Left kidney (tissue), 1 donor: ENCODE measurements at regions not wholly inside any gene's neighbourhood (a gene's known extent, or its start where the extent isn't known, plus 50 kb on each side); places are given as distances from the start of the nearest gene placed in this dataset.

ENCODE experiments used
- DNase-seq: peaks from one replicate; pipeline ENCODE4 v3.0.0-alpha.2; 2013

DNA sequence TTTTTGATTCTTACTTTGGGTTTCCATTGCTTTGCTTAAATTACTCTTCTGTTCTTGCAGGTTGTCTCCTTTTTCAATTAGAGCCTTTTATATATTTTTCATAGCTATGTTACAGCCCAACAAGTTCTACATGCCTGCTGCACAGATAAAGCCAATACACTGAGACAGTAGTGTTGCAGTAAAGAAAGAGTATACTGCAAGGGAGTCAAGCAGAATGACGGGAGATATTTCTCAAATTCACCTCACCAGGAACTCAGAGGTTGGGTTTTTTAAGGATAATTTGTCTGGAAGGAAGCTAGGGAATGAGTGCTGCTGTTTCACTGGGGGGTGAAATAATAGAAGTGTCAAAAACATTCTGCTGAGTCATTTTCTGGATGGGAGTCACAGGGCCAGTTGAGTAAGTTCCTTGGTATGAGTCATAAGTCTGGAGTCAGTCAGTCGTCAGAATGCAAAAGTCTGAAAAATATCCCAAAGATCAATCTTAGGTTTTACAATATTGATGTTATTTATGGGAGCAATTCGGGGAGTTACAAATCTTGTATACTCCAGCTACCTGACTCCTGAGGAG, 193.0 kb upstream of the RGPD4 start:
- DNase-seq = no peak

DNA sequence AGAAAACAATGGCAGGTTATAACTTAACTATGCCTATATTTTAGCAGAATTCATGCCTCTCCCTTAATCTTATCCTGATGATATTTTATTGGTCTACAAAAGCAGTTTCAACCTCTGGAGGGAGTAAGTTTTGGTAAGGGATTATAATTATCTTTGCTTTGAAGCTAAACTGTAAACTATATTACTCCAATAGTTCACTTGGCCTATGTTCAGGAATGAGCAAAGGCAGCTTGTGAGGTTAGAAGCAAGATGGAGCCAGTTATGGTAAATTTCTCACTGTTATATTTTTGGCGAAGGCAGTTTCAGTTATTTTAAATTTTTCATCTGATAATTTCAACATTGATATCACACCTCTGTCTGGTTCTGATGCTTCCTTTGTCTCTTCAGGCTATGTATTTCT, 192.5 kb upstream of the RGPD4 start:
- no peak for DNase-seq

DNA sequence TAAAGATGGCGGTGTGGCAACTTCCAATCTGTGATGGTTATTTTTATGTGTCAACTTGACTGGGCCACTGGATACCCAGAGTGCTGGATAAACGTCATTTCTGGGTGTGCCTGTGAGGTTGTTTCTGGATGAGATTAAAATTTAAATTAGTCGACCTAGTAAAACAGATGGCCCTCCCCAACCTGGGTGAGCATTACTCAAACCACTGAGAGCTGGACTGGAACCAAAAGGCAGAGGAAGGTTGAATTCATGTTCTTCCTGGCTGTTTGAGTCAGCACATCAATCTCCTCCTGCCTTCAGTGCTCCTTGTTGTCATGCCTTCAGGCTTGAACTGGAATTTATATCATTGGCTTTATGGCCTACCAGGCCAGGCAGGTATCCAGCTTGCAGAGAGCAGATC, 190.8 kb upstream of the RGPD4 start:
- DNase-seq = no peak

DNA sequence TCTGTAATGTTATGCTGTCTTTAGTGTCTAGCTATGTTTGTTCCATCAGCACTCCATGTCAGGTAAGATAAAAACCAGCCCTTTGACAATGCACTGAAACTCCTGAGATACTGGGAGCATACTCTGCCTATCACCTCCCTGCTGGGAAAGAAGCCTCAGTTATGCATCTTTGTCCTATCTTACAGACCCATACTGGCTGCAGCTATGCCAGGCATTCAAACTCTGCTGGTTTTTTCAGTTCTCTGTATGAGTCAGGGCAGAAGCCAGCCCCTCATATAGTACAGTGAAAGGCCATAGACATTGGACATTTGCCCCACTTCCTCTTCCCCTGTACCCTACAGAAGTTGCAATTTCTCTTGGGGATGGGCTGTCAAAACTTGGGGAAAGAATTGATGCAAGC, 181.1 kb upstream of the RGPD4 start:
- no peak for DNase-seq

DNA sequence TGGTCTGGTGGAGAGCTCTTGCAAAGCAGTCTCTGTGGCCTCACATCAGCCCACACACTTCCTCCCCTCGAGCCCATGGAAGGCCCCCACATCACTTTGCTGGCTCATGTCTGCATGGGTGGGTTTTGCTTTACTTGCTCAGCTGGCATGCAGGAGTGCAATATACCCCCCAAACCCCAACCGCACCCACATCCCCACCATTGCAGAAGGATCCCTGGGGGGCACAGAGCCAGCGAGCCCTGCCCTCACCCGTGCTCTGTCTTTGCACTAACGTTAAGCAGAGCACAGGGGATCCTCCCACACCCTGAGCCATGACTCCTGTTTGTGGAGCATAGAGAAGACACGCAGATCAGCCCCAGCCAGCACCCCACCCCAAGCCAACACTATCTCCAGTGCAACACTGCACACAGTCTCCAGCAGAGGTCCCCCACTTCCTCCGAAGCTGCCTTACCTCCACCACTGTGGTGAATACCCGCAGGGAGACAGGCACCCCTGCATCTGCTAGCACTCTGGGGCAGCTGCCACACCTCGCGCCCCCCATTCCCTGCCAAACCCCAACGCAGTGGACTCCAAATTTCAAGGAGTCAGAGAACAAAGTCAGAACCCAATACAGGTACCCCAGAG, 177.8 kb upstream of the RGPD4 start:
- no peak for DNase-seq

DNA sequence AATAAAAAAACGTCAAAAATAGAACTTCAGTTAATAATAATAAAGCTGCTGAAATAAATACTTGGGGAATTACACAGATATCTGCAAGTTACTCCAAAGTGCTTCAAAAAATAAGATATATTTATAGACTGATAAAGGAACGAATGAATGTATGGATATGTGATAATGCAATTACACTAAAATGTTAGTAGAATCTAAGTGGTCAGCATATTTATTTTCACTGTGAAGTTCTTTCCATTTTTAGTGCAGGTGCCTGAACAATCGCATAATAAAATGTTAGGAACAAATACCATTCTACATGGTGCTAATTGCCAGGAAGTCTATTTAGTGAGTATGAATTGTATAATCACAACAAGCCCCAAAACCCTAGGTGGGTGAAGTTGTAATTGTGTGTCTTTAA, 169.6 kb upstream of the RGPD4 start:
- no peak for DNase-seq

DNA sequence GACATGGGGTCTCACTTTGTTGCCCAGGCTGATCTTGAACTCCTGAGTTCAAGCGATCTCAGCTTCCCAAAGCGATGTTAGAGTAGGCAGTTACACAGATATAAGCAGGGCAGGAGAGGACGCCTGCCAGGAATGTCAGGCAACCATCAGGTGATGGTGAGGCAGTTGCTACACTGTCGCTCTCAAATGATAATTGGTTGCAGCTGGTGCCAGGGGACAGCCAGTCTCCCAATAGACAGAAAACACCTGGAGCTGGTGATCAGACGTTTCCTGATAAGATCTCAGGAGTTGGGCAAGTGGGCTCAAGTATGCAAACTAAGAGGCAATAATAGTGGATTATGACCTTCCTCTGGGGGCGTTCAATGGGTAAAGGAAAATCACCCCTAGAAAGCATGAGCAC, 163.1 kb upstream of the RGPD4 start:
- DNase-seq = no peak

DNA sequence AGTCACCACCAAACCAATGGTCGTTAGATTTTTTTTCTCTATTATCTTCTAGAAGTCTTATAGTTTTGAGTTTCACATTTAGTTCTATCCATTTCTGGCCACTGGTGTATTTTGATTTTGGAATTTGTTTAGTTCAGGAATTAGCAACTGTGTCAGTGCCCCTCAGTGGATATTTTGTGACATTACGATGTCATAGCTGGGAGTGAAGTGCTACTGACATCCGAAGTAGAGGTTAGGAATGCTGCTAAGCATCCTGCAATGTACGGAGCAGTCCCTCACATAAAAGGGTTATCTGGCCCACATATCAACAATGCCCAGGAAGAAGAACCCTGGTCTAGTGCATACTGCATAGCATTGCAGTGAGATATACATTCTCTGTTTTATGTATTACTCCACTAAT, 157.4 kb upstream of the RGPD4 start:
- DNase-seq = no peak

DNA sequence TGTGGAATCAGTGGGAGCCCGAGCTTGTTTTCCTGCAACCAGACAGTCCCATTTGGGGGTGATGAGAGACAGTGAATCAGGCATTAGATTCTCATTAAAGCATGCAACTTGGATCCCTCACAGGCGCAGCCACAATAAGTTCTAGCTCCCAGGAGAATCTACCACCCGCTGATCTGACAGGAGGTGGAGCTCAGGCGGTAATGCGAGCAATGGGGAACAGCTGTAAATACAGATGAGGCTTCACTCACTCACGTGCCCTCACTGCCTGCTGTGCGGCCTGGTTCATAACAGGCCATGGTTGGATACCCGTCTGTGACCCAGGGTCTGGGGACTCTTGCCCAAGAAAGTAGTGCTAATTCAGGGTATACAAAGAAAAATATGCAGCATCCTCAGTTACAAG, 144.8 kb upstream of the RGPD4 start:
- DNase-seq = no peak

DNA sequence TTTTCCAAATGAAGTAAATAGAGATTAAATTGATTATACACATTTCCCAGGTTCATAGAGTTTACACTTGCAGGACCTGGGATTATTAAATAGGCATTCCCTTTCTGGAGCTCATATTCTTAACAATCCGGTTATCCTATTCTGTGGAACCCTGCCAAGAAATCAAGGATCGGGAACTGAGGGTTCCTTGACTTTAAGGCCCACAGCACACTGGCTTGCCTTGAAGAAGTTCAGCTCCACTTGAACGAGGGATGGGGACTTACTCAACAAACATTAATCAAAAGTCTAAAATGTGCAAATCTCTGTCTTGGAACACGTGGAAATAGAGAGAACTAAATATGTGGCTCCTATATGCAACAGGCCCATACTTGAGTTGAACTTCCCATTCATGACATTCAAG, 142.3 kb upstream of the RGPD4 start:
- no peak for DNase-seq

DNA sequence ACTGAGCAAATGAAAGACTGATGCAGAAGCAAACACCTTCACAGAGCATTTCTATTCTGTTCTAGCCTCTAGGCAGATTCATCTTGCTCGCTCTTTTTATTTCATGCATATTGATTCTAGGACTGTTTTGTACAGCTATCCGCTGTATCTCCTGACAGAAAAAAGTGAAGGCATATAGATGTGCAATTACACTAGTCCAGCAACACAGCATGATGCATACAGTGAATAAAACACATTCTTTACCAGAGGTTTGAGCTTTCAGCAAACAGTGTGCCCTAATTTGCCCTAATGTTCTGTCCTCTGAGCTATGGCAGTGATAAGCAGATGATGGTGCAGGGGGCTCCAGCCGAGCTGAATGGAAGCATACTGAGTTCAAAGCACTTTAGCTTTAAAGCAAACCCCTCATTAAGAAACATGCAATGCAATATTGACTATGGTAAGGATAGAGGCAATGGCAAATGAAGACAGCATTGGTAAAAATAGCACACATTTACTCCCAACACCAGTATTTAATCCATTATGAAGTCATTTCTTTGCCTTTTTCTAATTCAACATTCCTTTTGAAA, 141.2 kb upstream of the RGPD4 start:
- no peak for DNase-seq

DNA sequence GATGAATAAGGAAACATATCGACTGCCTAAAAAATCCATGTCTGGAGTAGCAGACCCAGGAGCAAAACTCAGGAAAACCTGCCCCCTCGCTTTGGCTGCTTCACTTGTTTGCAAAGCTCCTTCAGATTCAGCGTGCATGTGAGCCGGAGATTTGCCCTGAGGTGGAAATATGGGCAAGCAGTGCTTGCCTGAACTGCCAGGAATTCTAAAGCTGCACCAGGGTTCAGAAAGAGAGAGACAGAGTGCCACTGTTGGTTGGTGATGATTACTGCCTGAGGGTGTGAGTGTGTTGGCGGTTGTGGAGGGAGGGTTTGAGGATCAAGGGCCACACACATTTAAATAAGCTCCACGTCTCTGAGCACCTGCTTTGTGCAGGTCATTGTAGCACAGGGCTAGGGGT, 139.6 kb upstream of the RGPD4 start:
- no peak for DNase-seq

DNA sequence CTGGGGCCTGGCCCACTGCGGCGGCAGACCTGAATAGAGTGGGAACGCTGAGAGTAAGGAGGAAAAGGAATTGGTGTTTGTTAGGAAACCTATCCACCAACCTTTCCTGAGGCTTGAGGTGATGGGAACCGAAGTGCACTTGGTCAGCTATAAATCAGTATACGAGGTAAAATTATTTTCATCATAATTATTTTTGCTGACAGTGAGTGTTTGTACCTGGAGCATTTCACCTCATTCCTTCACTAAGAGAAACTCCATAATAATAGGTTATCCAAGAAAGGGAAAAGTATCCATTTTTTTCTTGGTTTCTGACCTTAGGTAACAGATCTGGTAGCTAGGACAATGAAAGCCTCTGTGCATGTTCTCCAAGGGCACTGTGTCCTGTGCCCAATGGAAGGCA, 138.6 kb upstream of the RGPD4 start:
- DNase-seq = no peak

DNA sequence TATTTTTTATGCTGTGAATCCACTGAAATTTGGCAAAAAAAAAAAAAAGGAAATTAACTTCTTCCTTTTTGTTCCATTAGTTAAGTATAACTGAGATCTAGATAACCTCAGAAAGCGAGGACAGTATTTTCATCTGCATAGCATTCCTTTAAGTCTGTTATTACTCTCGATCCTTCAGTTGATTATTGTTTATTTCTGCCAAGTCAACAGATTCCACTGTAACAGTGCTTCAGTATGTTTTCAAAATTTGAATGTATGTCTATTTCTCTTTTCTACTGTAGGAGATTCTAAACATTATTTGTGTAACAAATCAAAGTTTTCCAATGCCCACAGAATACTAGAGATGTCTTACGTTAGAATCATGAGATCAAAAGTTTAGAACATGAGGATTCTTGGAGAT, 133.1 kb upstream of the RGPD4 start:
- DNase-seq = no peak

DNA sequence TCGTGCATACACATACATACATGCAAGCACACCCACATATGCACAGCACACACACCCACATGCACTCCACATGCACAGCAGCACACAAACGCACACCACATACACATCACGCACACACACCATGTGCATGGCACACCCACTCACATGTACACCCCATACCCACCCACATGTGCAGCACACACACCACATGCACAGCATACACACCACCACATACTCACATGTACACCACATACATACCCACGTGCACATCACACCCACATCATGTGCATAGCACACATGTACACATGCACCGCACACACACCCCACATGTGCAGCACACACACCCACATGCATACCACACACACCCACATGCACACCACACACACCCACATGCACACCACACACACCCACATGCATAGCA, 132.0 kb upstream of the RGPD4 start:
- no peak for DNase-seq

DNA sequence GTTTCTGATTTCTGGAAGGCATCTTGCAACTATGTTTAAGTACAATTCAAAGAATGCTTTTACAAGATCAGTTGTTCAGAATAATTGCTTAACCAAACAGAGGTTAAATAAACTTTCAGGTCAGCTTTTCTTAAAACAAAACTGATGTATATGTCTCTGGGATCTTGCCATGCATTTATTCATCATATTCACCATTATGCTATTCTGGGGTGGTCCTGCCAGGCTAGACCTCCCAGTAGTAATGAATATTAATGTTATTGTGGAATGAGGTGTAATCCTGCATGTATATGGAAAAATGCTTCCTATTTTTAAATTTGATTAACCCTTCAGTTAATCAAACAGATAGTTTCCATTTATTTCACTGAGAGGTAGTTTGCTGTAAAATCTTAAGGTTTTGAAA, 129.3 kb upstream of the RGPD4 start:
- no peak for DNase-seq

DNA sequence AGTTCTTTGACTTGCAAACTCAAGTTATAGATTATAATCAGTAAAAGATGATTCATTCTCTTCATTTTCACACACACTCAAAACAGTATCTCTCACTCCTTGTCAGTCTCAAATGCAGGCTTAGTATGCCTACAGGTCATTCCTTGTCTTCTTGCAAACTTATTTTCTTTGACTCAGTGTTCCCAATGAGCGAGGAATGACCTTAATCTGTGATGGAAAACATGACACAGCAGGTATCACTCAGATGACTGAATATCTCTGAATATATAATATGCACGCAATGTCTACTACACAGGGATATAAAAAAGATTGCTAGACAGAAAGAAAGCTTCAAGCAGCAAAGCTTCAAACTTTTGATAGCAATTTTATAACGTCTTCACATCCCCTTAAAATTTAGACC, 127.8 kb upstream of the RGPD4 start:
- DNase-seq = no peak

DNA sequence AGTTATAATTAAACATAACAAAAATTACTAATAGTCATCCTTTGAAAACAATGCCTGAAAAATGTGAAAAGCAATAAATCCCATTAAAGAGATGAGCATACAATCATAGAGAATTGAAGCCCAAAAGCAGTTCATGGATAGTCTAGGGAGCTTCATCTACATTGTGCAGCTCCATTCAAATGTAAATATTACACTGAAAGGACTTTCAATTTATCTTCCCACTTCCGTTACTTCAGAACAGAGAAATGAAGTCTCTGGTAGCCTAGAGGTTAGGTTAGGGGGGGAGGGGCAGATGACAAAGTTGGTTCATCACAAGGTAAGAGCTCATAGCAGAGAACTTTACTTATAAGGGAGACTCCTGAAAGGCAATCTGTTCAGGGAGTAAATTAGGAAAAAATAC, 126.6 kb upstream of the RGPD4 start:
- DNase-seq = no peak

DNA sequence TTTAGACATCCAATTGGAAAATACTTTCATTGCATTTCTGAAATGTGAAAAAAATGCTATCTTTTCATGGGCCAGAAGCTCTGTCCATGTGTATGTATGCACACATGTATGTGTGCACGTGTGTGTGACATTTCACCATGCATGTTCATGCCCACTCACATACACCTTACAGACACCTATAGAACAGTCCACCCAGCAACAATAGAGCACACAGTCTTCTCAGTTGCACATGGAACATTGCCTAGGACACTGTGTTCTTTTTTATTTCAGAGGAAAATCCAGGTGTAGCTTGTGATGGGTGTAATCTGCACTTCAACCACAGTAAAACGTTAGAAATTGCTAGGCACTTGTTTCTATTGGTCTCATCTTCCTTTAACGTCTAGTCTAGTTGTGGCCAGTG, 114.8 kb upstream of the RGPD4 start:
- no peak for DNase-seq

DNA sequence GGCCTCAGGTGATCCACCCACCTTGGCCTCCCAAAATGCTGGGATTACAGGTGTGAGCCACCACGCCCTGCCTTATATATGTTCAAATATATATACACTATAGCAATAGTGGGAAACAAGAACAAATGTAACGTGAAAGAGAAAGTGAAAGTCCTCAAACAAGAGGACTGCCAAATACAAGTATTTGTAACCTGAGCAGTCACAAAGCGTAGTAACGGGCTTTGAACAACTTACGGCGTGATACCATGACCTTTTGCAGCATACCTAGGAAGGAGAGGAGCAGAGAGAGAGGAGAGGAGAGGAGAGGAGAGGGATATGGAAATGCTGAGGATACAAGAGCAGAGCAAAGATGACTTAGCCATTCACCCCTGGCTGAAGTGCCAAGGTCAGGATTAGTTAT, 113.8 kb upstream of the RGPD4 start:
- DNase-seq = no peak

DNA sequence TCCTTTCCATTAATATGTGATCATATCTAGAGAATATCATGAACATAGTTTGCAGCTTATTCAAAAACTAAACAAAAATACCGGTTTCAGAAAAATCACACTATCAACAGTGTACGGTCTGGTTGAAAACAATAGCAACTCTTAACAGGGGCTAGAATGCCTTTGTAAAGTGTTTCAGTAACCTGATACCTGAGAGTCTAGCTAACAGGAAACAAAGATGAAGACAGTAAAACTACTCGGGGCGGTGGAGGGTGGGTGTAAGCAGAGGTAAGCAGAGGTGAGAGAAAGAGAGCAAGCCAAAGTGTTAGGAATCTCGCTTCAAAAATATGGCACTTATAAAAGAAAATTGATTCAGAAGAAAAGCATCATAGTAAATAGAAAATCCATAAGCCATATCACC, 109.0 kb upstream of the RGPD4 start:
- no peak for DNase-seq

DNA sequence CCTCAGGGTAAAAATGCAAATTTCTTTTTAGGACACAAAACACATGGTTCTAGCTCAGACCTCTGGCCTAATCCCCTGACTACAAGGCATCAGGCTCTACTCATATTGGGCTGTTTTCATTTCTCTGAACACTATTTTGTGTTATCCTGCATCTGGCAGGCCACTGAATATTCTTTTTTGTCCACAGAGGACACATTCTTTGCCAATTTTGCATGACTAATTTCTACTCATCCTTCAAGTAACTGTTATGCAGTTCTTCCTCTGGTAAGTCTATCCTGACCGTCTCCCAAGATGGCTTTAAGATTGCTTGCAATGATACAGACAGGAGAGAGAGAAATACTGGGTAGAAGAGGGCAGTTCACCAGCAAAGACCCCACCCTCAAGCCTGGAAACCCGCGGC, 107.6 kb upstream of the RGPD4 start:
- no peak for DNase-seq

DNA sequence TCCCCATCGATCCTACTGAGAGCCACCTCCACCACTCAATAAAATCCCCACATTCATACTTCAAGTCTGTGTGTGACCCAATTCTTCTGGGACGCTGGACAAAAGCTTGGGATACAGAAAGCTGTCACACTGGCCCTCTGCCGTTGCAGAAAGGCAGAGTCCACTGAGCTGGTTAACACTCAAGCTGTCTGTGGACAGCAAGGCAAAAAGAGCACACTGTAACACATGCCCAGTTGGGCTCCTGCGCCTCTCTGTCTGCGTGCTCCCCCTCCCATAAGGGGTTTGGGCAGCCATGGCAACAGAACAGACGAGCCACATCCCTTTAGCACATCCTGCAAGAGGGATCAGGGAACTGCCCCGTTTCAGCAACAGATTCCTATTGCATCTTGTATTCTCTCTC, 106.9 kb upstream of the RGPD4 start:
- DNase-seq = no peak

DNA sequence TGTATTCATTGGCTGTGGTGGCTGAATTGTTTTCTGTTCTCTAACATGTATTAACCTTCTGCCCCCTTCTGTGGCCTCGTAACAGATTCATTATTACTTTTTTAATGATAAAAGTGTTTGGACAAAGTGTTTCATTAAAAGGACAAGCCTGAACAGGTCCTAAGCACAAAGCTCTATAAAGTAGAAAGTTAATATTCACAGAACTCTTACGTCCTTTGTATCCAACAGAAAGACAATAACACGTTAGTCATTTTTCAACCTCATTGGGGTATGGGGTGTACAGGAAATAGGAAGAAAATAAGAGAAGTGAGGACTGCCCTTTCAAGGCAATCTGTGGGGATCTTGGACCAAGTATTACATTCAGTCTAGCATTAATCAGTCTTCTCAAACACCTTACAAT, 105.5 kb upstream of the RGPD4 start:
- DNase-seq = no peak

DNA sequence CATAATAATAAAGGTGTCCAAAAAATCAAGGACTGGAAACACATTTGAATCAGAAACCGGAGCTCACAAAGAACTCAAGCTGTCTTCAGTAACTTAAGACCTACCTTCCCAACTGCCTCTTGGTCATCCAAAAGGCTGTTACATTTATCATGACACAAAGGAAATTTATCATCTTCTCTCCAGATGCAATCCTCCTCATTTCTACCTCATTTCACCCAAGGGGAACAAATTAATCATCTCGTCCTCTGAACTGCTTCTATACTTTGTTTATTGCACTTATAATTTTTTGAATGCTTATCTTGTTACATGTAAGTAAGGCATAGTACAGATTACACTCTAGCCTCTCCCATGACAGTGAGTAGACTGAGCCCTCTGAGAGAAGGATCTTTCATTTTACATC, 105.1 kb upstream of the RGPD4 start:
- DNase-seq = no peak
